AG09319 (cell line): ENCODE measurements at regions not wholly inside any gene's neighbourhood (a gene's known extent, or its start where the extent isn't known, plus 50 kb on each side); places are given as distances from the start of the nearest gene placed in this dataset.

Experiments
- DNase-seq: peaks from one replicate; pipeline ENCODE4 v3.0.0-alpha.2; 2010; ENCODE audit warnings: low read depth; ENCODE audit errors: extremely low read depth
- TF ChIP-seq, protein P1 (sequence below): IDR thresholded peaks from 2 replicates; pipeline ENCODE4 v1.5.1; 2011; ENCODE audit warnings: low read depth, mild to moderate bottlenecking, inconsistent platforms, low read length, moderate library complexity

DNA sequence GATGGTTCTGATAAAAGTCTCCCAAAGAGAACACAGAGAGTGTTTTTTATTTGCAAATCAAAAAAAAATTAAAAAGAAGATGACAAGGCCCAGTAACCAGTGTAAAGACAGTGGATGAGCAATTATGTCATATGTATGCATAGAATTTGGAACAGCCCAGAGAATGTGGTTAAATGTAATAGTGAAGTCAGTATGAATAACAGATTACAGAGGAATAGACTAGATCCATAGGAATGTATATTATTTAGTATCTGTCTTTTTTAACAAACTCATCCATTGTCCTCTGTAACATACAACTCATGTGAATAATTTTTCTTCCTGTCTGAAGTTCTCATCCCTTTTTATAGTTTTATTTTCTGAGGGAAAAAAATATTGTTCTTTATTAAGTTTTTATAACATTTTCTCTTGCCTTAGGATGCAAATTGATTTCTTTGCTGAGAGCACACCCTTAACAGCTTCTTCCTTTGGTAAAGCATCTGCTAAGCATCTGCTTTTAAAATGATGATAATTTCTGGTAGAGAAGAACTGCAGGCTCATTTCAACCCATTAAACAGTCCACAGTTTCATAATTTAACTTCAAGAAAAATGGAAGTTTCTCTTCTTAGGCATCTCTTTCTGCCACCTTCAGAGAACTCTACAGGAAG is 266.5 kb upstream of the MTNR1B start:
- TF ChIP-seq, protein P1, sequence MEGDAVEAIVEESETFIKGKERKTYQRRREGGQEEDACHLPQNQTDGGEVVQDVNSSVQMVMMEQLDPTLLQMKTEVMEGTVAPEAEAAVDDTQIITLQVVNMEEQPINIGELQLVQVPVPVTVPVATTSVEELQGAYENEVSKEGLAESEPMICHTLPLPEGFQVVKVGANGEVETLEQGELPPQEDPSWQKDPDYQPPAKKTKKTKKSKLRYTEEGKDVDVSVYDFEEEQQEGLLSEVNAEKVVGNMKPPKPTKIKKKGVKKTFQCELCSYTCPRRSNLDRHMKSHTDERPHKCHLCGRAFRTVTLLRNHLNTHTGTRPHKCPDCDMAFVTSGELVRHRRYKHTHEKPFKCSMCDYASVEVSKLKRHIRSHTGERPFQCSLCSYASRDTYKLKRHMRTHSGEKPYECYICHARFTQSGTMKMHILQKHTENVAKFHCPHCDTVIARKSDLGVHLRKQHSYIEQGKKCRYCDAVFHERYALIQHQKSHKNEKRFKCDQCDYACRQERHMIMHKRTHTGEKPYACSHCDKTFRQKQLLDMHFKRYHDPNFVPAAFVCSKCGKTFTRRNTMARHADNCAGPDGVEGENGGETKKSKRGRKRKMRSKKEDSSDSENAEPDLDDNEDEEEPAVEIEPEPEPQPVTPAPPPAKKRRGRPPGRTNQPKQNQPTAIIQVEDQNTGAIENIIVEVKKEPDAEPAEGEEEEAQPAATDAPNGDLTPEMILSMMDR = no peak
- no peak for DNase-seq

DNA sequence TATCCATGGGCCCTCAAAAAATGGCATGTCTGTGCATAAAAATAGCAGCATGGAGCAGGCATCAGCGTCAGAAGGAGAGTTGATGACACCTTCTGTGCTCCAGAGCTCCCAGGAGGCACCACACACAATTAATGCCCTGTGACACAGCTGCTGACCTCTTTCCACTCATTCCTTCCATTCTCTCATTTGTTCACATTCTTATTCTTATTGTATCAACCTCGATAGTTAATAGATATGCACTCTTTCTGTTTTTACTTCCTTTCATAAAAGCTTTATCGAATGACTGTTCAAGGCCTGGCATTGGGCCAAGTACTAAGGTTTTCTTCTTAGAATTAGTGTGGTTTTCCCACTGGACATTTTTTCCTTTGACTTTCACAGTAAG is 266.0 kb upstream of the MTNR1B start:
- TF ChIP-seq, protein P1 = no peak
- DNase-seq = no peak

DNA sequence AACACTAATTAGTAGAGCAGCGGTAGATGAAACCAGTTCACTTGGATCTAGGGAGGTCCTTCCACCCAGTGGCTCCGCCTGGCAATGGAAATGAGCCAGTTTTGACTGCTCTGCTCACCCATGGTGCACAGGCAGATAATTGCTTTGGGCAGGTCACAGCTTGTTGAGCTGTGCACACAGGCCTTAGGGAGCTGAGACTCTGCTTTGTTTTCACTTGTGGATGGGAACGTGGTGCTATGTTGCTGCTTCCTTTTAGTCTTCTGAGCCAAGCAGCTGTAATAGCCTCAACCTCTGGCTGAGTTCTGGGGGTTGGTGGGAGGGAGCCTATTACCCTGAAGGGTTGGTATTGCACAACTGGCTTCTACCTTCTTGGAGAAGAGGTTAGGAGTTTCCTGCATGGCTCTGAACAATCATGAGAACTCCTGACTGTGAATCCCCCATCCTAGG is 262.3 kb upstream of the MTNR1B start:
- no peak for DNase-seq
- TF ChIP-seq, protein P1 = no peak

DNA sequence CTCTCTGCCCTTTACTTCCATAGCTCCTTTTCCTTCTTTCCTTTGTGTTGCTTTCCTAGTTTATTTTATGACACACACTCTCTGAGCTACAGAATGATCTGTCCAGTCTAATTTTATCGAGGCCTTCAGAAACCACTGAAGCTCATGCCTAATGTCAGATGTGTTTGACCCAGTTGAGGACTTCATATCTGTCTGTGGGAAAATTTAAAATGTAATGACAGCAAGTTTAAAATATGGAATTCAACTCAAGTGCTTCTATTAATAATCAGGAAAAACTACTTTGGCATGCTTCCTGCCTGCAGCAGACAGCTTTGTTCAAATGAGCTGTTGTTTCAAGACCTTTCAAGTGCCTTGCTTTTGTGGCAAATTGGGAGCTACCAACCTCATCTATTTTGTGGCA is 261.8 kb upstream of the MTNR1B start:
- DNase-seq = no peak
- TF ChIP-seq, protein P1 = no peak

DNA sequence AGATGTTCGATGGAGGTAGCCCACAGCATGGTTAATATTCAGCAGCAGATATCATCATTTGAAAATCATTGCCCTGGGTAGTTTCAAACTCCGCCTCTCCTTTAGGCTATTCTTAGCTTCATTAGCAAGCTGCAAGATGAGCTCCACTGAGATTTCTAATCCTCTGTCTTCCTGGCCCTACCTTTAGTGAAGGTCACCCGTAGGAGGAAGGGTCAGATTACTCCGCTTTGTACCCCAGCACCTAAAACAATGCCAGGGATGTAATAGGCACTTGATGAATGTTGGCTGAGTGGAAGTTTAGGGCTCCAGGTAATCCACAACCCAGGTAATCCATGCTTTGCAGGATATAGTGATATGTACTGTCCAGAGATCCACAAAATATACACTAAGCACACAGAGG is 260.1 kb upstream of the MTNR1B start:
- no peak for DNase-seq
- TF ChIP-seq, protein P1 = no peak

DNA sequence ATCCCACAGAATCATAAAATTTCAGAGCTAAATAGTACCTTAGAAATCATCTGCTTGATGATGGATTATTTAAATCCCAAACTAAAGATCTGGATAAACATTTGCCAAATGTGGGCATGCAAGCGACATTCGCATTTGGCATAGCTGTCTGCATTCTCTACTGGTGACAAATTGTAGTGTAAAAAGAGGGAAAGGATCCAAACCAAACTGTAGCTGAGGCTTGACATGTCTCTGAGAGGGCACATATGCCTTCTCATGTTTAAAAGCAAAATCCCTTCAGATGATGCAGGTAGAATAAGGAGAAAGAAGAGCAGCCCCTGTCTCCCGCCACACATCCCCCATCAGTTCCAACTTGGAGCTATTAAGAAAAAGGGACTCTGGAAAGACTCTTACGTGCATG is 257.5 kb upstream of the MTNR1B start:
- TF ChIP-seq, protein P1 = no peak
- DNase-seq = no peak

DNA sequence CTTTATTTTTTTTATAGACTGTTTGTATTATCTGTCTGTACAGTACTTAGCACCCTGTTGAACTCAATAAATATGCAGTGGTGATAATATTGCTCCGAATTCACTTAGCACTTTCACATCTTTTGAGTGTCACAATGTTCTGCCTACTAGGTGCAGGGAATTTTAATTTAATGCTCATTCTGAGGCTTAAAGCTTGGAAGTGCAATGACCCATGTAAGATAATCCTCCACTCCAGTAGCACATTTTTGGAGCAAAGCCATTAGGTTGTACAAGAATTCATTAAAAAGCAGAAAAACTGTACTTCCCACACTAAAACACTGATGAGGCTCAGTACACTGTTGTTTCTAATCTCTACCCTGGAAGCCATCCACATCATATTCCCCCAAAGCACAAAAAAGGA is 255.3 kb upstream of the MTNR1B start:
- TF ChIP-seq, protein P1 = no peak

More for the DNA sequence above, 255.3 kb upstream of the MTNR1B start:
- no peak for DNase-seq
